ENCODE measurements at regions not wholly inside any gene's neighbourhood (a gene's known extent, or its start where the extent isn't known, plus 50 kb on each side); places are given as distances from the start of the nearest gene placed in this dataset.

DNA sequence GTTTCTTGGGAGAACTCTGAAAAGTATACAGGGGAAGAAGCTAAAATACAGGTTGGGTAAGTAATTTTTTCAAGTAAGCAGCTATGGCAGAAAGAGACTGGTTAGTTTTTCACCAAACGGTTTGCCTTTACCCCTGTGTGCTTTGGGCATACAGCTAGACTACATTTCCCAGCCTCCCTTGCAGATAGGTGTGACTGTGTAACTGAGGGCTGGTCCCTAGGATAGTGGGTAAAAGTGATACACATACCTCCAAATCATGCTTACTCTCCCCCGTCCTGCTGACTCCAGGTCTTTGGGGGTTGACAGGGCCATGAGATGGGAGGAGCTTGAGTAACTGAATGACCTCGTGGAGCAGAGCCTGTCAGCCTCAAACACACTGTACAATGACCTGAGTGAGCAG is 208.6 kb upstream of the GDNF start:
- TF ChIP-seq, protein P1, sequence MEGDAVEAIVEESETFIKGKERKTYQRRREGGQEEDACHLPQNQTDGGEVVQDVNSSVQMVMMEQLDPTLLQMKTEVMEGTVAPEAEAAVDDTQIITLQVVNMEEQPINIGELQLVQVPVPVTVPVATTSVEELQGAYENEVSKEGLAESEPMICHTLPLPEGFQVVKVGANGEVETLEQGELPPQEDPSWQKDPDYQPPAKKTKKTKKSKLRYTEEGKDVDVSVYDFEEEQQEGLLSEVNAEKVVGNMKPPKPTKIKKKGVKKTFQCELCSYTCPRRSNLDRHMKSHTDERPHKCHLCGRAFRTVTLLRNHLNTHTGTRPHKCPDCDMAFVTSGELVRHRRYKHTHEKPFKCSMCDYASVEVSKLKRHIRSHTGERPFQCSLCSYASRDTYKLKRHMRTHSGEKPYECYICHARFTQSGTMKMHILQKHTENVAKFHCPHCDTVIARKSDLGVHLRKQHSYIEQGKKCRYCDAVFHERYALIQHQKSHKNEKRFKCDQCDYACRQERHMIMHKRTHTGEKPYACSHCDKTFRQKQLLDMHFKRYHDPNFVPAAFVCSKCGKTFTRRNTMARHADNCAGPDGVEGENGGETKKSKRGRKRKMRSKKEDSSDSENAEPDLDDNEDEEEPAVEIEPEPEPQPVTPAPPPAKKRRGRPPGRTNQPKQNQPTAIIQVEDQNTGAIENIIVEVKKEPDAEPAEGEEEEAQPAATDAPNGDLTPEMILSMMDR (IDR thresholded peaks at IDR 0.05), result no peak
- TF ChIP-seq POLR2AphosphoS5 (IDR thresholded peaks at IDR 0.05; ENCODE audit: low read depth, low read length), result no peak
- TF ChIP-seq, protein P2, sequence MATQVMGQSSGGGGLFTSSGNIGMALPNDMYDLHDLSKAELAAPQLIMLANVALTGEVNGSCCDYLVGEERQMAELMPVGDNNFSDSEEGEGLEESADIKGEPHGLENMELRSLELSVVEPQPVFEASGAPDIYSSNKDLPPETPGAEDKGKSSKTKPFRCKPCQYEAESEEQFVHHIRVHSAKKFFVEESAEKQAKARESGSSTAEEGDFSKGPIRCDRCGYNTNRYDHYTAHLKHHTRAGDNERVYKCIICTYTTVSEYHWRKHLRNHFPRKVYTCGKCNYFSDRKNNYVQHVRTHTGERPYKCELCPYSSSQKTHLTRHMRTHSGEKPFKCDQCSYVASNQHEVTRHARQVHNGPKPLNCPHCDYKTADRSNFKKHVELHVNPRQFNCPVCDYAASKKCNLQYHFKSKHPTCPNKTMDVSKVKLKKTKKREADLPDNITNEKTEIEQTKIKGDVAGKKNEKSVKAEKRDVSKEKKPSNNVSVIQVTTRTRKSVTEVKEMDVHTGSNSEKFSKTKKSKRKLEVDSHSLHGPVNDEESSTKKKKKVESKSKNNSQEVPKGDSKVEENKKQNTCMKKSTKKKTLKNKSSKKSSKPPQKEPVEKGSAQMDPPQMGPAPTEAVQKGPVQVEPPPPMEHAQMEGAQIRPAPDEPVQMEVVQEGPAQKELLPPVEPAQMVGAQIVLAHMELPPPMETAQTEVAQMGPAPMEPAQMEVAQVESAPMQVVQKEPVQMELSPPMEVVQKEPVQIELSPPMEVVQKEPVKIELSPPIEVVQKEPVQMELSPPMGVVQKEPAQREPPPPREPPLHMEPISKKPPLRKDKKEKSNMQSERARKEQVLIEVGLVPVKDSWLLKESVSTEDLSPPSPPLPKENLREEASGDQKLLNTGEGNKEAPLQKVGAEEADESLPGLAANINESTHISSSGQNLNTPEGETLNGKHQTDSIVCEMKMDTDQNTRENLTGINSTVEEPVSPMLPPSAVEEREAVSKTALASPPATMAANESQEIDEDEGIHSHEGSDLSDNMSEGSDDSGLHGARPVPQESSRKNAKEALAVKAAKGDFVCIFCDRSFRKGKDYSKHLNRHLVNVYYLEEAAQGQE (IDR thresholded peaks at IDR 0.05; ENCODE audit: insufficient read depth in 1 of 2, low read depth in 2 of 2, low read length in 1 of 2), result no peak
- TF ChIP-seq TCF7L2 (IDR thresholded peaks at IDR 0.05; ENCODE audit: low read depth, low read length), result no peak
- Histone ChIP-seq H3K27me3 (ENCODE audit: control insufficient read depth, insufficient read depth, low read length) (0 out of 2 replicates have a peak, but pooled peaks cover 2% of the 10 kb centered on the region), H3K4me1 (ENCODE audit: control insufficient read depth, insufficient read depth, low read length) (no peaks in the 10 kb centered on the region), H3K27ac (ENCODE audit: low read length) (no peak overlapping the region), H3K9me3 (ENCODE audit: control insufficient read depth, insufficient read depth, low read depth, low read length) (no peaks in the 10 kb centered on the region), H3K4me3 (ENCODE audit: low read depth in 2 of 2, low read length in 2 of 2) (no peak overlapping the region), H3K36me3 (ENCODE audit: control insufficient read depth, insufficient read depth, low read length) (no peaks in the 10 kb centered on the region)
- BruUV-seq (replicated peaks), result no TSS peak
- intact Hi-C loops (cut with micrococcal nuclease; ENCODE audit: unreplicated experiment), result no loop called here
- CTCF ChIA-PET, result no interaction called here
- DNase-seq (ENCODE audit: low read depth, low spot score) (no peak), ATAC-seq (no peak)
- in situ Hi-C loops (cut with HindIII; ENCODE audit: low pct_unique_long_range_greater_than_20kb, low sequenced_read_pairs), result no loop called here
- POLR2A ChIA-PET, result no interaction called here

DNA sequence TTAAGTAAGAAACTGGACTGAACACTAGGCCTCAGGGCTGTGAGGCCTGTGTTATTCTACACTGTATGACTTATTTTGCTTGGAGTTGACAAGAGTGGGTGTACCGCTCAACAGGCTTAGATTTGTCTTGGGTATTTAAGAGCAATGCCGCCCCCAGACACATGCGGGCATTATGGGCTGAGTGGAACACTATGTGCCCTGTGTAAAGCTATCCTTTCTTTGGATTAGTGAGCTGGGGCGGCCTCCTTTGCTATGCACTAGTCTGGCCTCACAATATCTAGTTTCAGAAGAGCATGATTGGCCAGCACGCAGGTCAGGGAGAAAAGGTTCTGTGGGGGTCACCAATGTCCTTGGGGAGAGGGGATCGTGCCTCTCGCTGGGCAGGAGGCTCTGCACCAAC is 206.3 kb upstream of the GDNF start:
- H3K4me3 ChIP-seq (ENCODE audit: low read depth in 2 of 2, low read length in 2 of 2), result no peak overlapping the region
- H3K9me3 ChIP-seq (ENCODE audit: control insufficient read depth, insufficient read depth, low read depth, low read length), result no peaks in the 10 kb centered on the region
- intact Hi-C loops (cut with micrococcal nuclease; ENCODE audit: unreplicated experiment) (no loop called here), in situ Hi-C loops (cut with HindIII; ENCODE audit: low pct_unique_long_range_greater_than_20kb, low sequenced_read_pairs) (no loop called here)
- no TSS peak for BruUV-seq (replicated peaks)
- H3K4me1 ChIP-seq (ENCODE audit: control insufficient read depth, insufficient read depth, low read length), result no peaks in the 10 kb centered on the region
- H3K36me3 ChIP-seq (ENCODE audit: control insufficient read depth, insufficient read depth, low read length), result no peaks in the 10 kb centered on the region
- peaks cover 8% of the 10 kb centered on the region for H3K27me3 ChIP-seq (ENCODE audit: control insufficient read depth, insufficient read depth, low read length)
- TF ChIP-seq, protein P1 (IDR thresholded peaks at IDR 0.05), result no peak
- TF ChIP-seq TCF7L2 (IDR thresholded peaks at IDR 0.05; ENCODE audit: low read depth, low read length), result no peak
- DNase-seq (ENCODE audit: low read depth, low spot score) (no peak), ATAC-seq (no peak)
- ChIA-PET CTCF (no interaction called here), POLR2A (no interaction called here)
- no peak overlapping the region for H3K27ac ChIP-seq (ENCODE audit: low read length)

DNA sequence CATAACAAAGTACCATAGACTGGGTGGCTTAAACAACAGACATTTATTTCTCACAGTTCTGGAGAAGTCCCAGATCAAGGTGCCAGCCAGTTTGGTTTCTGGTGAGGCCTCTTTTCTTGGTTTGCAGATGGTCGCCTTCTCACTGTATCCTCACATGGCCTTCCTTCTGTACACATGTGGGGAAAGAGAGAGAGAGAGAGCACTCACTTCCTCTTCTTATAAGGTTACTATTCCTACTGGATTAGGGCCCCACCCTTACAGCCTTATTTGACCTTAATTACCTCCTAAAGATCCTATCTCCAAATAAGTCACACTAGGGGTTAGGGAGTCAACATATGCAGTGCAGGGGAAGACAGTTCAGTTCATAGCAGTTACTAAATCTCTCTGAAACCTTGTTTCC is 205.6 kb upstream of the GDNF start:
- Histone ChIP-seq H3K36me3 (ENCODE audit: control insufficient read depth, insufficient read depth, low read length) (no peaks in the 10 kb centered on the region), H3K4me1 (ENCODE audit: control insufficient read depth, insufficient read depth, low read length) (no peaks in the 10 kb centered on the region), H3K27ac (ENCODE audit: low read length) (no peak overlapping the region), H3K27me3 (ENCODE audit: control insufficient read depth, insufficient read depth, low read length) (peaks cover 8% of the 10 kb centered on the region), H3K4me3 (ENCODE audit: low read depth in 2 of 2, low read length in 2 of 2) (no peak overlapping the region), H3K9me3 (ENCODE audit: control insufficient read depth, insufficient read depth, low read depth, low read length) (no peaks in the 10 kb centered on the region)
- ATAC-seq, result no peak
- BruUV-seq (replicated peaks), result no TSS peak
- TF ChIP-seq, protein P2 (IDR thresholded peaks at IDR 0.05; ENCODE audit: insufficient read depth in 1 of 2, low read depth in 2 of 2, low read length in 1 of 2), result no peak
- TF ChIP-seq SIN3A (IDR thresholded peaks at IDR 0.05; ENCODE audit: borderline replicate concordance, insufficient read depth, low read depth, low read length) (no peak), TCF7L2 (IDR thresholded peaks at IDR 0.05; ENCODE audit: low read depth, low read length) (no peak), POLR2AphosphoS5 (IDR thresholded peaks at IDR 0.05; ENCODE audit: low read depth, low read length) (no peak)
- TF ChIP-seq, protein P1 (IDR thresholded peaks at IDR 0.05), result no peak
- intact Hi-C loops (cut with micrococcal nuclease; ENCODE audit: unreplicated experiment), result no loop called here
- in situ Hi-C loops (cut with HindIII; ENCODE audit: low pct_unique_long_range_greater_than_20kb, low sequenced_read_pairs), result no loop called here
- DNase-seq (ENCODE audit: low read depth, low spot score), result no peak
- POLR2A ChIA-PET, result no interaction called here
- CTCF ChIA-PET, result no interaction called here
